ENCODE measurements at regions not wholly inside any gene's neighbourhood (a gene's known extent, or its start where the extent isn't known, plus 50 kb on each side); places are given as distances from the start of the nearest gene placed in this dataset.

DNA sequence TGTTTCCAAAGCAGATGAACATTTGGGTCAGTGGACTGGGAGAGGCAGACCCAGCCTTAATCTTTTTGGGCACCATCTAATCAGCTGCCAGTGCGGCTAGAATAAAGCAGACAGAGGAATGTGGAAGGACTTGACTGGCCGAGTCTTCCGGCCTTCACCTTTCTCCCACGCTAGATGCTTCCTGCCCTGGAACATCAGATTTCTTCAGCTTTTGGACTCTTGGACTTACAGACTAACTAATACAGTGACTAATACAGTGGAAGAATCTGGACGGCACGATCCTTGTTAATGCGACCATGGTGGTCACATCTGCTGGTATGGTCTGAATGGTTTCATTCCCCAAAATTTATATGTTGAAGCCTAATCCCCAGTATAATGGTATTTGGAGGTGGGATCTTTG, 122.6 kb upstream of the NXT1 start:
- FAIRE-seq (no peak), ATAC-seq (no peak), DNase-seq (ENCODE audit: extremely low read depth in 1 of 4, low spot score in 3 of 4) (no peak)
- Histone ChIP-seq H3K4me1 (replicated peaks in 1 of 2; ENCODE audit: control insufficient read depth in 2 of 2, insufficient read depth in 2 of 2, low read length in 2 of 2) (no peaks in the 10 kb centered on the region; a peak in 3 of 5 replicates), H3K4me3 (no peak overlapping the region), H3K27me3 (ENCODE audit: control insufficient read depth in 2 of 2, insufficient read depth in 2 of 2, low read length in 2 of 2) (no peaks in the 10 kb centered on the region; a peak in 1 of 5 replicates), H3K4me2 (ENCODE audit: insufficient read depth, low read length) (no peak overlapping the region), H3K27ac (ENCODE audit: extremely low read depth, low read depth, low read length) (no peak overlapping the region), H3K9me3 (replicated peaks; ENCODE audit: control insufficient read depth, insufficient read depth, low read depth, low read length) (no peaks in the 10 kb centered on the region), H4K20me1 (replicated peaks; ENCODE audit: control insufficient read depth, insufficient read depth, low read length) (no peaks in the 10 kb centered on the region), H2AFZ (ENCODE audit: low read depth, low read length) (no peak overlapping the region), H3K9ac (ENCODE audit: insufficient read depth in 1 of 2, low read depth in 2 of 2, low read length in 2 of 2) (no peak overlapping the region), H3K79me2 (ENCODE audit: control insufficient read depth, insufficient read depth, low read length) (no peaks in the 10 kb centered on the region), H3K9me1 (ENCODE audit: control insufficient read depth, insufficient read depth, low read length) (no peaks in the 10 kb centered on the region), H3K36me3 (ENCODE audit: control insufficient read depth, insufficient read depth, low read length) (no peaks in the 10 kb centered on the region)
- ChIA-PET POLR2A (no interaction called here), CTCF (ENCODE audit: low intra/inter-chr PET ratio) (no interaction called here)
- in situ Hi-C loops (cut with MboI), result no loop called here
- WGBS (ENCODE audit: insufficient coverage, low coverage, missing lambda C conversion rate), result 30% methylated on average over 6 of the region's 7 CpGs
- intact Hi-C loops (cut with micrococcal nuclease), result no loop called here
- BruUV-seq (replicated peaks), result no TSS peak
- TF ChIP-seq KHSRP (IDR thresholded peaks at IDR 0.05), result no peak
- no peak for TF ChIP-seq ZFX (CRISPR knock-in tag; IDR thresholded peaks at IDR 0.05)
- no peak for TF ChIP-seq PCBP2 (IDR thresholded peaks at IDR 0.05; ENCODE audit: low read depth, low read length, poor library complexity, severe bottlenecking)
- TF ChIP-seq ATF4 (CRISPR knock-in tag; IDR thresholded peaks at IDR 0.05), result no peak
- TF ChIP-seq SP1 (CRISPR knock-in tag; IDR thresholded peaks at IDR 0.05), result no peak
- no peak for TF ChIP-seq ZNF263 (CRISPR knock-in tag; IDR thresholded peaks at IDR 0.05; ENCODE audit: borderline replicate concordance)
- TF ChIP-seq CBX3 (IDR thresholded peaks at IDR 0.05; ENCODE audit: borderline replicate concordance in 1 of 2, low read length in 2 of 2), result no peak
- no peak for TF ChIP-seq POLR2B (IDR thresholded peaks at IDR 0.05; ENCODE audit: low read depth, partially characterized antibody)
- TF ChIP-seq IFI16 (CRISPR knock-in tag; IDR thresholded peaks at IDR 0.05), result no peak
- TF ChIP-seq SPI1 (IDR thresholded peaks at IDR 0.05; ENCODE audit: borderline replicate concordance, low read depth, low read length), result no peak
- no peak for TF ChIP-seq ZFP36 (IDR thresholded peaks at IDR 0.05; ENCODE audit: low read depth, low read length, partially characterized antibody)
- no peak for TF ChIP-seq USF1 (CRISPR knock-in tag; IDR thresholded peaks at IDR 0.05)
- TF ChIP-seq GTF2F1 (IDR thresholded peaks at IDR 0.05; ENCODE audit: low read depth, low read length), result no peak
- no peak for TF ChIP-seq CHAMP1 (IDR thresholded peaks at IDR 0.05)
- no peak for TF ChIP-seq THRA (IDR thresholded peaks at IDR 0.05)
- TF ChIP-seq TCF3 (CRISPR knock-in tag; IDR thresholded peaks at IDR 0.05), result no peak
- TF ChIP-seq, protein P1, sequence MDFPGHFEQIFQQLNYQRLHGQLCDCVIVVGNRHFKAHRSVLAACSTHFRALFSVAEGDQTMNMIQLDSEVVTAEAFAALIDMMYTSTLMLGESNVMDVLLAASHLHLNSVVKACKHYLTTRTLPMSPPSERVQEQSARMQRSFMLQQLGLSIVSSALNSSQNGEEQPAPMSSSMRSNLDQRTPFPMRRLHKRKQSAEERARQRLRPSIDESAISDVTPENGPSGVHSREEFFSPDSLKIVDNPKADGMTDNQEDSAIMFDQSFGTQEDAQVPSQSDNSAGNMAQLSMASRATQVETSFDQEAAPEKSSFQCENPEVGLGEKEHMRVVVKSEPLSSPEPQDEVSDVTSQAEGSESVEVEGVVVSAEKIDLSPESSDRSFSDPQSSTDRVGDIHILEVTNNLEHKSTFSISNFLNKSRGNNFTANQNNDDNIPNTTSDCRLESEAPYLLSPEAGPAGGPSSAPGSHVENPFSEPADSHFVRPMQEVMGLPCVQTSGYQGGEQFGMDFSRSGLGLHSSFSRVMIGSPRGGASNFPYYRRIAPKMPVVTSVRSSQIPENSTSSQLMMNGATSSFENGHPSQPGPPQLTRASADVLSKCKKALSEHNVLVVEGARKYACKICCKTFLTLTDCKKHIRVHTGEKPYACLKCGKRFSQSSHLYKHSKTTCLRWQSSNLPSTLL (IDR thresholded peaks at IDR 0.05), result no peak
- no peak for TF ChIP-seq ZNF212 (CRISPR knock-in tag; IDR thresholded peaks at IDR 0.05)
